ENCODE measurements at regions not wholly inside any gene's neighbourhood (a gene's known extent, or its start where the extent isn't known, plus 50 kb on each side); places are given as distances from the start of the nearest gene placed in this dataset.

DNA sequence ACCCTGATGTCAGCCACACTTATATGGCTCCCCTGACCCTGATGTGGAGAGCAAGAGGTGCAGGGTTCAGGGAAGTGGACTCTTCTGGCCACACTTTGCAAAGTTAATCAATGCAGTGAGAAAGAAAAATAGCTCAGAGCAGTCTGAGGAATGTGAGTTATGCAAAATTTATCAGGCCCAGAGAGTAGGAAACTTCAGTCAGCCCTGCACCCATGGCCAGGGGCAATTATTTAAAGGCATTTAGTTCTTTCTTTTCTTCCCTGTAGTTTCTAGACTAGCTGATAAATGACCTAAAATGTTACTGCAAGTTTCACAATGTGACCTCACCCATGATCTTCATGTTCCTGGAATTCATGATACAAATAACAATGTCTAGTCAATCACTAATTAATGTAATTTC lies 143.7 kb upstream of the GGTLC1 start:
- TF ChIP-seq CTCF (IDR thresholded peaks at IDR 0.05) = no peak

DNA sequence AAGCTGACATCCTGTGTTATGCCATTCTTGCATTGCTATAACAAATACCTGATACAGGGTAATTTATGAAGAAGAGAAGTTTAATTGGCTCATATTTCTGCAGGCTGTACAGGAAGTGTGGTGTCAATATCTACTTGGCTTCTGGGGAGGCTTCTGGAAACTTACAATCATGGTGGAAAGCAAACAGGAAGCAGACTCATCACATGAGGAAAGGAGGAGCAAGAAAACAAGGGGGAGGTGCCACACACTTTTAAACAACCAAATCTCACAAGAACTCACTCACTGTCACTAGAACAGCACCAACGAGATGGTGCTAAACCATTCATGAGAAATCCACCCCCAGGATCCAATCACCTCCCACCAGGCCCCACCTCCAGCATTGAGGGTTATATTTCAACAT lies 143.1 kb upstream of the GGTLC1 start:
- Histone ChIP-seq H3K27ac (no peak overlapping the region), H3K27me3 (no peaks in the 10 kb centered on the region), H3K36me3 (no peaks in the 10 kb centered on the region), H3K4me1 (no peaks in the 10 kb centered on the region), H3K4me3 (no peak overlapping the region), H3K9me3 (no peaks in the 10 kb centered on the region)
- intact Hi-C loops (cut with DNase I; ENCODE audit: low total_unique reads) = no loop called here
- no peak for TF ChIP-seq CTCF (IDR thresholded peaks at IDR 0.05)
- no peak for DNase-seq

More for the DNA sequence above, 143.7 kb upstream of the GGTLC1 start:
- H3K9me3 ChIP-seq = no peaks in the 10 kb centered on the region
- intact Hi-C loops (cut with DNase I; ENCODE audit: low total_unique reads) = no loop called here
- no peak overlapping the region for H3K27ac ChIP-seq
- H3K36me3 ChIP-seq = no peaks in the 10 kb centered on the region
- DNase-seq = no peak
- no peak overlapping the region for H3K4me3 ChIP-seq
- H3K27me3 ChIP-seq = no peaks in the 10 kb centered on the region
- no peaks in the 10 kb centered on the region for H3K4me1 ChIP-seq

GRCh38 chr20:24131281-24131680 lies 142.7 kb upstream of the GGTLC1 start:
- intact Hi-C loops (cut with DNase I; ENCODE audit: low total_unique reads) = no loop called here
- no peak for TF ChIP-seq CTCF (IDR thresholded peaks at IDR 0.05)
- no peak for DNase-seq
- Histone ChIP-seq H3K9me3 (no peaks in the 10 kb centered on the region), H3K27ac (no peak overlapping the region), H3K4me1 (no peaks in the 10 kb centered on the region), H3K4me3 (no peak overlapping the region), H3K36me3 (no peaks in the 10 kb centered on the region), H3K27me3 (no peaks in the 10 kb centered on the region)

DNA sequence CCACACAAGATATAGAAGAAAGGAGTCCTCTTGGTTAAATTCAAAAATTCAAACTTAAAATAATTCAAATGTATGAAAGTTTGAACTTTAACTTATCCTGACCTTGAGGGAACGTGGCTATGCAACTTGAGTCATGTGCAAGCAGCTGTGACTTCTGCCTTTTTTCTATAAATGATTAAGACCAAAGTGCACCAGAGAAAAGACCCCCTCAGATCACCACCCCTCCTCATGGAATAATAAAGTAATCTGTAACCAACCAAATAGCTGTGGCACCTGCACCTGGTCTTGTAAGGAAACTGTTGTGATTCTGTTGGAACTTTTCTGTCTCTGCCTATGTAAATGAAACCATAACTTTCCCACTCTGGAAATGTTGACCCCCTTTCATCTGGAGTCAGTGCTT lies 141.1 kb upstream of the GGTLC1 start:
- Histone ChIP-seq H3K36me3 (no peaks in the 10 kb centered on the region), H3K27me3 (no peaks in the 10 kb centered on the region), H3K4me1 (no peaks in the 10 kb centered on the region), H3K27ac (no peak overlapping the region), H3K4me3 (no peak overlapping the region), H3K9me3 (peaks cover 0 to 6% (median 0%) of the 10 kb centered on the region in 3 donors)
- intact Hi-C loops (cut with DNase I; ENCODE audit: low total_unique reads) = no loop called here
- no peak for TF ChIP-seq CTCF (IDR thresholded peaks at IDR 0.05)
- no peak for DNase-seq

DNA sequence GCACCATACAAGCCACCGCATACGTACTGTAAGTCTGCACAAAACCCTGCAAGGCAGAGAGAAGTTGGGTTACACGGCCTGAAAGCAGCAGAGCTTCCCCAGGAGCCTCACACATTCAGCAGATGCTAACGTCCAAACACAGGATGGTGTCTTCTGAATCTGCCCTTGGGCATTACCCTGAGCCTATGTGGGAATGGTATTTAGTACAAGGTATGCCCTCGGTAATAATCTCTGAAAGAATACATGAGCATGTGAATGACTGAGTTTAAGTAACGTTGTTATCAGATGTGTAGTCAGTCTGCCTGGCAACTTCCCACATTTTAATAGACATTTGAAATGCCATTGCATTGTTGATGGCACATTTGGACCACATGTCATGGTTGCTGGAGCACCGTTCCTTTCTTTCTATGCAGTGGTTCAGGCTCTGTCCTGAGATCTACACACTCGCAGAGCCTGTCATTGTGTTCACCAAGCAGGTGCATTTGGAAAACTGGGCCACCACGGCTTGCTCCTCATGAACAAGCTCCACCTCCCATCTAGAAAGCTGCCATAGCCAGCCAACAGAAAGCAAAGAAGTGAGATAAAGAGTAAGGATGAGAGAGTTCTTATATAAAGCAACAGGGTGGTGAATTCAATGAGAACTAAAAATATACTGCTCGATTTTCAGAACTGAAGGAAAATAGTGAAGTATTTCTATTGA lies 136.5 kb upstream of the GGTLC1 start:
- no peaks in the 10 kb centered on the region for H3K36me3 ChIP-seq
- no peak overlapping the region for H3K4me3 ChIP-seq
- TF ChIP-seq CTCF (IDR thresholded peaks at IDR 0.05) = no peak
- peaks cover 0 to 6% (median 0%) of the 10 kb centered on the region in 3 donors for H3K9me3 ChIP-seq
- no peak overlapping the region for H3K27ac ChIP-seq
- DNase-seq = no peak
- intact Hi-C loops (cut with DNase I; ENCODE audit: low total_unique reads) = no loop called here
- no peaks in the 10 kb centered on the region for H3K4me1 ChIP-seq
- H3K27me3 ChIP-seq = no peaks in the 10 kb centered on the region

GRCh38 chr20:24124003-24124402 lies 135.4 kb upstream of the GGTLC1 start:
- Histone ChIP-seq H3K36me3 (no peaks in the 10 kb centered on the region), H3K27me3 (peaks cover 0 to 6% of the 10 kb centered on the region in 2 donors), H3K9me3 (peaks cover 0 to 6% (median 0%) of the 10 kb centered on the region in 3 donors), H3K27ac (no peak overlapping the region), H3K4me1 (no peaks in the 10 kb centered on the region), H3K4me3 (no peak overlapping the region)
- DNase-seq = no peak
- intact Hi-C loops (cut with DNase I; ENCODE audit: low total_unique reads) = no loop called here
- no peak for TF ChIP-seq CTCF (IDR thresholded peaks at IDR 0.05)
